LoVo (cell line): ENCODE measurements at regions not wholly inside any gene's neighbourhood (a gene's known extent, or its start where the extent isn't known, plus 50 kb on each side); places are given as distances from the start of the nearest gene placed in this dataset.

Experiments used
- DNase-seq: peaks from one replicate; pipeline ENCODE4 v3.0.0-alpha.2; 2016; ENCODE audit warnings: low spot score

DNA sequence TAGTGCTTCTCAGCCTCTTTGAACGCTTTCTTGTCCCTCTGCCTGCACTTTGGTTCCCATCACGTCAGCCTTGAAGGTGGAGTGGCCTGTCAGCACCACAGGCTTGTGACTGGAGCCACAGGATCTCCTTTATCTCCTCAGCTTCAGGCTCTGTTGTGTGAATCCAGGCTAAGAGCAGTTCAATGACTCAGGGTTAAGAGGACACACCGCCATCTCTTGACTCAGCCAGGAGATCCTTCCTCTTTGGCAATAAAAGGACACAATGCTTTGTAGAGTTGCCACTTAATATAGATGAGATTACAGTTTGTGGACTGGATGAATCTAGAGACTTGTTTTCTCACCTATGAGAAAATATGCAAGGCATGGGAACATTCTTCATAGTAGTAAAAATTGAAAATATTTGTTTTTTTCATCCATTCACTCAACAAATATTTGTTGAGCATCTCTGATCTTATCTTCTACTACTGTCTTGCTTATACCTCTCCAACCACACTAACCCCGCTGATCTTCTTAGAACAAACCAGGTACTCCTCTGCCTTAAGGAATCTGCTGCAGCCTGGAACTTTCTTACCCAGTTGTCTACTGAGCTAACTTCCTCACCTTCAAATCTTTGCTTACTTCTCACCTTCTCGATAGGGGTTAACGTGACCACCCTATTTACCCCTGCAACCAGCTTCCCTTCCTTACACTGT lies 62.3 kb downstream of the UCHL1 start:
- DNase-seq = peak; percentile 66

GRCh38 chr4:41319553-41319952 lies 62.8 kb downstream of the UCHL1 start:
- DNase-seq = peak; percentile 80

DNA sequence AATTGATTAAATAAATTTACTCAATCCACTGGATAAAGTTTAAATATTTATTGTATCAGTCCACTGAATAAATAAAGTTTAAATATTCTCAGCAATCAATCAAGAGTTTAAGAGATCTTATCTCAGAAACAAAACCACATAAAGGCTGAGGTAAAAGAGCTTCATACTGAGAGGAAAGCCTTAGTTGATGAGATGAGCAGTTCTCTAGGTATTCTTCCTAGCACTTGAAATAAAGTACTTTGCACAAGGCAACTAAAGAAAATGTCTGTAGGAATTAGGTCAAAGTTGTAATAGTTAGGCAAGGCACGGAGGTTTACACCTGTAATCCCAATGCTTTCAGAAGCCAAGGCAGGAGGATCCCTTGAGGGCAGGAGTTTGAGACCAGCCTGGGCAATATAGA lies 63.5 kb downstream of the UCHL1 start:
- peak; percentile 44 for DNase-seq

DNA sequence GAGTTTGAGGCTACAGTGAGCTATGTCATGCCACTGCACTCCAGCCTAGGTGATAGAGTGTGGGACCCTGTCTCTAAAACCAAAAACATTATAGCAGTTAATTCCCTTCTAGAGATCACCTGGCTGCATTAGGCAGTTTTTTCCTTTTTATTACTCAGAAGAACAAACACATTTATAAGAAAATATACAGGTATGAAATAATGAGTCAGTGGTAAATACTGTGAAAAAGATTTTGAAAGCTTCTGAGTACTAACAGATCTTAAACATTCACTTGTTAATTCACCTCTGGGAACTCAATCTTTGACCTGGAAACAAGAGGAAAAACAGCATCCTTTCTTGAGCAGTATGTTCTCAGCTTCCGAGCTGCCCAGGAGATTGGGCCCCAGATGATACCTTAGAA lies 64.1 kb downstream of the UCHL1 start:
- DNase-seq = no peak

DNA sequence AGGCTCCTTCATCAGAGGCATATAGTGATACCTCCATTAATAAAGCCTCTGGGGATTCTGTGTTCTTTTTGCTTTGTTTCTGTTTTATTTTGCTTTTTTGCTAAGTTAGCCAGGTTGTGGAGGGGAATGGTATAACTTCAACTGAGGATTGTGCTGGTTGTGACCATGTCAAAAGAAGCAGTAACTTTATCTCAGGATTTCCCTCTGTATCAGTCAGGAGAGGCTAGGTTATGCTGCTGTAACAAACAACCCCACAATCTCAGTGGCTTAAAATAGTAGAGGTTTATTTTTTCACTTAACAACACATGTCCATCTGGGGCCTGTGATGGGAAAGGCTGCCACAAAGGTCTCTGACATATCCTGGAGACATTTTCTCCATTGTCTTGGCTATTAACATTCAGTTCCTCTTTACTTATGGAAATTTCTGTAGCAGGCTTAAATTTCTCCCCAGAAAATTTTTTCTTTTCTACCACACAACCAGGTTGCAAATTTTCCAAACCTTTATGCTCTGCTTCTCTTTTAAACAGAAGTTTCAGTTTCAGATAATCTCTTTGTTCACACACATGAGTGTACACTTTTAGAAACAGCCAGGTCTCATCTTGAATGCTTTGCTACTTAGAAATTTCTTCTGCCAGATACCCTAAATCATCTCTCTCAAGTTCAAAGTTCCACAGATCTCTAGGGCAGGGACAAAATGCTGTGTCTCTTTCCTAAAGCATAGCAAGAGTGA lies 64.7 kb downstream of the UCHL1 start:
- no peak for DNase-seq

DNA sequence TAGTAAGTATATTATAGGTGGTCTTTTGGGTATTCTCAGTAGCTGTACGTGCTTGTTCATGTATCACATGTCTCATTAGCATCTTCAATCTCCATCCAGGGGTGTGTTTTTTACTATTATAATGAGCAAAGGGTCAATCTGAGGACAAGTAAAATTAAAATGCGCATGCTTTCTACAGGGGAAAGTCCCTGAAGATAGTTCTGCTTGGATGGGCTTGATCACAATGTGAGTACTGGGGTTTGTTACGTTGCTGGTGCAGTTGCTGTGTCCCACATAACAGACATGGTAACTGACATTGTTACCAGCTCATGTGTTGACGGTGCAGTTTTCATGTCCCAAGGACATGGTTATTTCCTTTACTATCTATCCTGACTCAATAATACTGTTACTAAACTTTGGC lies 65.9 kb downstream of the UCHL1 start:
- DNase-seq = no peak

DNA sequence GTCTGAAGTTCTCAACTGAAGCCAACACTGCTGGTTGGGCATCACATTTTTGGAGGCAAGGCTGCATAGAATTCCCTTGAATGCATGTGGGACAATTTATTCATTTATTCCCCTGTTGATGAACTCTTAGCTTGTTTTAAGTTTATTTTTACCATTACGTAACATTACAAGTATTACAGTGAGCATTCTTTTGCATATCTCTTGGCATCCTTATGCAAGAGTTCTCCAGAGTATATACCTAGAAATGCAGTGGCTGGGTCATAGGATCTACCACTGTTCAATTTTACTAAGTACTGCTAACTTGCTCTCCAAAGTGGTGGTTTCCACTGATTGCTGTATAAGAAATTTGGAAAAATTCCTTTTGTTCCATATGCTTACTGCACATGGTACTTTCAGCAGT lies 66.5 kb downstream of the UCHL1 start:
- no peak for DNase-seq

GRCh38 chr4:41323706-41324105 lies 67.0 kb downstream of the UCHL1 start:
- DNase-seq = no peak

DNA sequence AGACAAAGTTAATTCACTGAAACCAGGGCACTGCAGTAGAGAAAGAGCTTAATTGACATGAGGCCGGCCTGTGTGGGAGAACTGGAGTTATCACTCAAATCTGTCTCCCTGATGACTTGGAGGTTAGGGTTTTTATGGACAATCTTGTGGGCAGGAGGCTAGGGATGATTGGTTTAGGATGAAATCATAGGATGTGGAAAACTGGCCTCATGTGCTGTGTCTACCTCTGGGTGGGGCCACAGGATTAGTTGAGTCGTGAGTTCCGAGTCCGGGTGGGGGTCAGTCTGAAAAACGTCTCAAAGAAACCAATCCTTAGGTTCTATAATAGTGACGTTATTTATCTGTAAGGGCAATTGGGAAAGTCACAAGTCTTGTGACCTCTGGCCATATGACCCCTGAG lies 68.1 kb downstream of the UCHL1 start:
- DNase-seq = no peak

- DNase-seq = no peak
These were observed 69.2 kb downstream of the UCHL1 start for GRCh38 chr4:41325901-41326300.

GRCh38 chr4:41326776-41327175 lies 70.0 kb downstream of the UCHL1 start:
- no peak for DNase-seq

DNA sequence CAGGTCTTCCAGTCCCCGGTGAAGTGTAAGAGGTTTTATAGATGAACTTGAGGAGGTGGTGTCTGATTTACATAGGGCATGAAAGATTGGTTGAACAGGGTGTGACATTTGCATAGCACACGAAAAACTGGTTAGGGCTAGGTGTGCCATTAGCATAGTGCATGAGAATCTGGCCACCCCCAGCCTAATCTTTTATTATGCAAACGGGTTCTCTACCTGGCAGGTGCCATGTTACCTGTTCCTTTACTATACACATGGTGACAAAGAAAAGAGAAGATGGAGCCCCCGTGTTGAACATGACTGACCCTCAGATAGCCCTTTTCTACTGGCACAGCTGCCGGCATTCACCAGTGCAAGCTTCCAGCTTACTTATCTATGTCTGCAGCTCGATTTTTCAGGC lies 71.0 kb downstream of the UCHL1 start:
- no peak for DNase-seq

DNA sequence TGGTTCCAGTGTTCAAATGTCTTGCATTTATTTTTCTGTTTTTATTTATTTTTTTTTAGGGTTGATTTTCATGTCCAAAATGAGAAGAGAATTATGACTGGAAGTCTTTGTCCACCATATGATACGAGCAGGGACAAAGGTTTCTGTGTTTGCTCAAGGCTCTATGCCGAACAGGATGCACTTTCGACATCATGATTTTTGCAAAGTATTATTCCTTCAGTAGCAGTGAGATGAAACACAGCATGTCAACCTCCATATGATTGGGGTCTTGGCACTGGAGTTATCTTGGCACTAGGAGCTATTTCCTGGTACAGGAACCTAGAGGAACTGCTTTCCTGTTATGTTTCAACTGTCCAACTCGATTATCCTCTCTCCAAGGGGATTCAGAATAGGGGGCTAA lies 72.6 kb downstream of the UCHL1 start:
- no peak for DNase-seq

DNA sequence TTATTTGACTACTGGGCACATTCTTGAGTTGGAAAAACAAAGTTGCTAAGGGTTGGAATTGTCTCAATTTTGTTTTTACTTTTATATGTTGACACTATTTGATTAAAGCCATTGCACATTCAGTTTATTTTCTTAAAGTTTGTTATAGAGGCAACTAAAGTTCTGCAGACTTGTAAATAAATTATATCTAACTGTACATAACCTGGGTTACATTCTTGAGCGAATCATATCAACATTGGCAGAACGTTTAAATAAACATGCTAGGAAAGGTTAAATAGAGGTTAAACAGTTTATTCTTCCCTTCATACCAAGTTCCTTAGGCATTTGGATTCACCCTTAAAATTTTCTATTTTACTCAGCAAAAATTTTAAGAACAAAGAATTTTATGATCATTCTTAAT lies 74.5 kb downstream of the UCHL1 start:
- DNase-seq = no peak

DNA sequence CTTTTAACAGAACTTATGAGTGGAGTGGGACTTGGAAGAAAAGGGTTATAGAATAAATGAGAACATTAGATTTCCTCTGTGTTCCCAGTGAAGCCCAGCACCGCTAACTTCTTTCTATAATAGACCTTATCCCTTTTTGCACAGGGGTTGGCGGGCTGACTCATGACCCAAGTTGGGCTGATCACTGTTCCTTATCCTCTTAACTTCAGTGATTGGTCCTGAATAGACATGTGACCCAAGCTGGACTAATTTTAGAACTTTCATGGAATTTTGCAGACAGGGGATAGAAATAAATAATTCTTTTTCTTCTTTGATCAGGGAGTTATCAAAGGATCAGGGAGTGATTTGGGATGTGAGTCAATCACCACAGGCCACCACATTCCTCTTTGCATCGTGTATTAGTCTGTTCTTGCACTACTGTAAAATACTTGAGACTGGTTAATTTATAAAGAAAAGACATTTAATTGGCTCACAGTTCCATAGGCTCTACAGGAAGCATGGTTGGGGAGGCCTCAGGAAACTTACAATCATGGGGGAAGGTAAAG lies 75.9 kb downstream of the UCHL1 start:
- DNase-seq = no peak

- DNase-seq = peak; percentile 40
These were observed 77.5 kb downstream of the UCHL1 start for GRCh38 chr4:41334182-41334581.

DNA sequence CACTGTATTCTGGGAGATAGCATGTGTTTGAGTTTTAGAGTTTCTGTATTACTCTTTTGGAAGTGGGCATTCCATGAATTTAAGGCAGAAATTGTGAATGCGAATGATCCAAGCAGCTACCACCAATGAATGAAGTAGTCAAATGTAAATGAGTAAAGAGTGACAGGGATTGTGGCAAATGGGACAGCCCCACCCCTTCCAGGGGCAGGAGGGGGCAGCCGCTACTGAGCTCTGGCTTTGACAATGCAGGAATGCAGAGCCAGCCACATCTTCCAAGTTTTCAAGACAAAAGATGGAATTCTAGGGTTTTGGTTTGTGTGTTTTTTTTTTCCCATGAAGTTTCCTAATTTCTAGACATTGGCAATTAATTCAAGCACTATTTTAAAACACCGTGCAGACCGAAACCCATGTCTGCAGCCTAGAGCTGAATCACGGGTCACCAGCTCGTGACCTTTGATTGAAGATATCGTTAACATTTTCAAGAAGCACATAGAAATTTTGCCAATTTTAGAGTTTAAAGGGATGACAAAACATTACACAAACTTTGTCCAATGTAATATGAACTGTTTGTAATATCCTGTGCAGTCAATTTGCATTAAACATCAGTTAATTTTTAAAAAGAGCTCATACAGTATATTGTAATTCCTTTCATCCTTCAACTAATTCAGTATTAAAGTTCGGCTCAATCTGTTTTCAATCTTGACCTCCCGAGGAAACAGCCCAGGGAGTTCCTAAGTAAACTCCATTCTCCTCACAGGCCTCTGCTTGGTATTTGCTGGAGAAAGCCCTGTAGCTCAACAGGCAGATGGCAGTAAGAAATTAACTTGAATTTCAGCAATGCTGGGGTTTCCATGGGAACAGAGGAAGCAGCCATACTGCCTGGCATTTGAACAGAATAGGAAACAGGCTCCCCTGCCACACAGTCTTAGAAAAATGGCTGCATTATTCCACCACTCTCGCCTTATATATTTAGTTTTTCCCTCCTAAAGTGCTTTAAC lies 83.4 kb downstream of the UCHL1 start:
- DNase-seq = no peak

DNA sequence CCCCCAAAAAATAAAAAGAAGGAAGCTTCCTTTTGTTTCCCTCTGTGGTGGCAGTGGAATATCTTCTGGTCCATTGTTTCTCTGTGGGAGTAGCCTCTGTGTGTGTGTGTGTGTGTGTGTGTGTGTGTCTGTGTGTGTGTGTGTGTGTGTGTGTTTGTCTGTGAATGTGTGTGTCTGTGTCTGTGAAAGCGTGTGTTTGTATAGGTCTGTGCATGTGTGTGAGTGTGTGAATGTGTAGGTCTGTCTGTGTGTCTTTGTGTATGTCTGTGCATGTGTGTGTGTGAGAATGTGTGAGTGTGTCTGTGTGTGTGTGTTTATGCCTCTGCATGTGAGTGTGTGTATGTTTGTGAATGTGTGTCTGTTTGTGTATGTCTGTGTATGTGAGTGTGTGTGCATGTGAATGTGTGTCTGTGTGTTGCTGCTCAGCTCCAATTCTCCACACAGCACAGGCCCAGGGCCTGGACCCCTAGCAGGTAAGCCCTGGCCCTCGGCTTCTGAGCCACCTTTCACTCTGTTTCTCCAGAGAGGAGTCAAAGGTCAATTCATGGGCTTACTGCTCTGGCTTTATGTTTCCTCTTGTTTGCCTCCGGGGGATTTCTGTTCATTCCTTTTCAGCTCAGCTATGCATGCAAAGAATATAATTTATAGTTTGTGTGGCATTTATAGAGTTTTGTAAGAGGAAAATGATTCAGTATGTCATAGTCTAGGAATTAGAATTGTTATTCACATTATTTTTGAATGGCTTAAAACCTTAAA lies 89.8 kb downstream of the UCHL1 start:
- DNase-seq = peak; percentile 55

DNA sequence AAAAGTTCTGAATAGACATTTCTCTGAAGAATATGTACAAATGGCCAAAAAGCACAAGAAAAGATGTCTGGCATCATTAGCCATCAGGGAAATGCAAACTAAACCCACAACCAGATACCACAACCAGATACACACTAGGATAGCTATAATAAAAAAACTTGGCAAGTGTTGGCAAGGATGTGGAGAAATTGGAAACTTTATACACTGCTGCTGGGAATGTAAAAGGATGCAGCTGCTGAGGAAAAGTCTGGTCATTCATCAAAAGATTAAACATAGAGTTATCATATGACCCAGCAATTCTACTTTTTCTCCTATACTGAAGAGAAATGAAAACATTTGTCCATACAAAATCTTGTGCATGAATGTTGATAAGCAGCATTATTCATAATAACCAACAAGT lies 92.3 kb downstream of the UCHL1 start:
- no peak for DNase-seq

DNA sequence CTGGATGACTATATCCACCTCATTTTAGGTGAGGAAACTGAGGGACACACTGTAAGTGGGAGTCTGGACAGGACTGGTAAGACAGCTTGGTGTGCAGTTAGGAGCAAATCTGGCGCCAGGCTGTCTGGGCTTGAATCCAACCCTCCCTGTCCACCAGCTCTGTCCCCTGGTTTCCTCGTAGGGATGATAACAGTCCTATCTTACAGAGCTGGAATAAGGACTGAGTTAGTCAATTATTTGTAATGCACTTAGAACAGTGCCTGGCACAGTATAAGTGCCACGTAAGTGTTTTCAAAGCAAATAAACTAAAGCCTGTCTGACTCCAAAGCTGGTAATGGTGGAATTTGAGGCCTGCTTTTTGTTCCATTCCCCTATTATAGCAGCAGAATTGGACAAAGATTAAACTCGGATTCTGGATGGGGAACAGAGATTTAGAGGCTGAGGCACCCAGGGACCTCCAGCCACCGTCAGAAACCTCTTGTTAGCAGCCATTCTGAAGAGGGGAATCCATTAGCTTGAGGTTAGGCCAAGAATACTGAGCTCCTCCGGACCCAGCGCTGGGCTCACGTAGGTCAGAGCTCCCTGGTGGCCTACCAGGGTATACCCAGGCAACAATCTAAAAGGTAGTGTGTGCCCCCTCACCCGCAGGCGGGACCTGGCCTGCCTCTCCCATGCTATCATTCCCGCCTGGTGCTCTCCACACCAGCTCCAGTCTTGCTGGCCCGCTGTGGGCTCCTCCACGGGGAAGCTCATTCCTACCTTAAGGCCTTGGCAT lies 102.1 kb downstream of the UCHL1 start:
- no peak for DNase-seq

GRCh38 chr4:41359422-41359775 lies 102.7 kb downstream of the UCHL1 start:
- DNase-seq = no peak
